Panc1 (cell line): ENCODE measurements at regions not wholly inside any gene's neighbourhood (a gene's known extent, or its start where the extent isn't known, plus 50 kb on each side); places are given as distances from the start of the nearest gene placed in this dataset.

Experiments used
- CTCF ChIP-seq: fragments of 450-650 bp; IDR thresholded peaks from 2 replicates; pipeline ENCODE4 v1.5.1; 2017; ENCODE audit warnings: mild to moderate bottlenecking
- POLR2AphosphoS5 ChIP-seq: IDR thresholded peaks from 2 replicates; pipeline ENCODE4 v1.6.1; 2012; ENCODE audit warnings: mild to moderate bottlenecking, low read depth, low read length, moderate library complexity
- REST ChIP-seq, 2 experiments: IDR thresholded peaks; 2 replicates each; pipeline ENCODE4 v1.6.1; 2011 to 2012; ENCODE audit warnings: low read depth in 2 of 2, control low read depth in 1 of 2, low read length in 1 of 2, mild to moderate bottlenecking in 1 of 2, moderate library complexity in 1 of 2; ENCODE audit not compliant: insufficient read depth in 1 of 2
- TCF7L2 ChIP-seq: IDR thresholded peaks from 2 replicates; pipeline ENCODE4 v1.6.1; 2011; ENCODE audit warnings: mild to moderate bottlenecking, low read depth, low read length, inconsistent platforms

- TF ChIP-seq CTCF: no peak
- no peak for TF ChIP-seq POLR2AphosphoS5
- no peak for TF ChIP-seq TCF7L2
- no peak for TF ChIP-seq REST (IDR thresholded peaks at IDR 0.05; ENCODE audit: insufficient read depth in 1 of 2, low read depth in 2 of 2, low read length in 1 of 2)
Observed at GRCh38 chr1:73617145-73617544, 580.8 kb downstream of the LRRIQ3 start.
